Activated CD8-positive, alpha-beta T cell treated with anti-CD3 and anti-CD28 coated beads for 36 hours (primary cell): ENCODE measurements at regions not wholly inside any gene's neighbourhood (a gene's known extent, or its start where the extent isn't known, plus 50 kb on each side); places are given as distances from the start of the nearest gene placed in this dataset.
"Not testable (repeated sequence)": the region's sequence is repeated elsewhere in the genome, so short reads cannot be mapped to it uniquely, and the experiment has no call there.

Experiments
- ATAC-seq: fragments of 200-7000 bp; cut with Tn5 transposase; one replicate; pipeline ENCODE4 v1.10.0; 2021; ENCODE audit warnings: mild to moderate bottlenecking, moderate library complexity
- CTCF ChIA-PET: fragments of 350-600 bp; sonication (Branson Sonifier 250); formaldehyde crosslinking; loops from one replicate; lab custom pipeline; 2021; ENCODE audit warnings: antibody characterized with exemption; lab: Charles Lee
- POLR2A ChIA-PET: fragments of 350-600 bp; sonication (Branson Sonifier 250); formaldehyde crosslinking; loops from one replicate; lab custom pipeline; 2021; ENCODE audit warnings: antibody characterized with exemption; lab: Charles Lee
- DNase-seq: peaks from one replicate; pipeline ENCODE4 v3.0.0-alpha.2; 2020
- H3K27ac Mint-ChIP-seq: one replicate; pipeline ENCODE4 v1.8.0; 2021; ENCODE audit warnings: mild to moderate bottlenecking, mixed read lengths
- H3K27me3 Mint-ChIP-seq: one replicate; pipeline ENCODE4 v1.8.0; 2021; ENCODE audit warnings: mixed read lengths
- H3K36me3 Mint-ChIP-seq: one replicate; pipeline ENCODE4 v1.8.0; 2021; ENCODE audit warnings: low read depth, mixed read lengths
- H3K4me1 Mint-ChIP-seq: one replicate; pipeline ENCODE4 v1.8.0; 2021; ENCODE audit warnings: low read depth, mixed read lengths
- H3K4me3 Mint-ChIP-seq: one replicate; pipeline ENCODE4 v1.8.0; 2021; ENCODE audit warnings: mild to moderate bottlenecking, moderate library complexity, mixed read lengths
- H3K9me3 Mint-ChIP-seq: one replicate; pipeline ENCODE4 v1.8.0; 2021; ENCODE audit warnings: mixed read lengths
- intact Hi-C: fragments of 100-400 bp; cut with micrococcal nuclease; formaldehyde crosslinking; loops from one replicate; pipeline ENCODE4 v1.10.0; 2022
- TF ChIP-seq, protein P1 (sequence below): fragments of 200-600 bp; IDR thresholded peaks from one replicate; pipeline ENCODE4 v1.8.0; 2022; ENCODE audit warnings: antibody characterized with exemption, mild to moderate bottlenecking

DNA sequence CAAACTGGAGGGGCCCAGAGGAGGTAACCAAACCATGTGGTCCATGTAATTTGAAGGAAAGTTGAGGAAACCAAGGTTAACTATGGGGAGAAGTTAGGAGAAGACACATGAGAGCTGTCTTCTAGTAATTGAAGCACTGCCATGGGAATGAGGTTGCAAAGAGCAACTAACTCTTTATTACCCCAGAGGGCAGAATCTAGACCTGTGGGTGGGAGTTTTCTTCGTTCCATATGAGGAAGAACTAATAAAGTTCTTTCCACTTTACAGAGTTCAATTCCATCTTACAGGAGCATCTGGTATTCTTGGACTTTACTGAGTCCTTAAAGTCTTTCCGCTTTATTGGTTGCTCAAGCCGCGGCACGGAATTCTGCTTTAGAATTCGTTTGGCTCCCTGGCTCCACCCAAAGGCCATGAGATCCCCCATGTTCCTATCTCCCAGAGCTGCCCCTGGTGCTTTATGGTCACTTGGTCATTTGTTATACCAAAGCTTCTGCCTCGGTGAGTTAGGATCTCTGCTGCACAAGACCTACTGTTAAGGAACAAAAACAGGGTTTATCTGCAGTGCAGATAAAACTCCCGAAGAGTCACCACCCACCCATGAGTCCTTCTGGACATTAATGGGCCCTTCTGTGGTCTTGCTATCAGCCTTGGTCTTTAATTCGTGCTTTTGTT is 89.5 kb upstream of the UMPS start:
- TF ChIP-seq, protein P1, sequence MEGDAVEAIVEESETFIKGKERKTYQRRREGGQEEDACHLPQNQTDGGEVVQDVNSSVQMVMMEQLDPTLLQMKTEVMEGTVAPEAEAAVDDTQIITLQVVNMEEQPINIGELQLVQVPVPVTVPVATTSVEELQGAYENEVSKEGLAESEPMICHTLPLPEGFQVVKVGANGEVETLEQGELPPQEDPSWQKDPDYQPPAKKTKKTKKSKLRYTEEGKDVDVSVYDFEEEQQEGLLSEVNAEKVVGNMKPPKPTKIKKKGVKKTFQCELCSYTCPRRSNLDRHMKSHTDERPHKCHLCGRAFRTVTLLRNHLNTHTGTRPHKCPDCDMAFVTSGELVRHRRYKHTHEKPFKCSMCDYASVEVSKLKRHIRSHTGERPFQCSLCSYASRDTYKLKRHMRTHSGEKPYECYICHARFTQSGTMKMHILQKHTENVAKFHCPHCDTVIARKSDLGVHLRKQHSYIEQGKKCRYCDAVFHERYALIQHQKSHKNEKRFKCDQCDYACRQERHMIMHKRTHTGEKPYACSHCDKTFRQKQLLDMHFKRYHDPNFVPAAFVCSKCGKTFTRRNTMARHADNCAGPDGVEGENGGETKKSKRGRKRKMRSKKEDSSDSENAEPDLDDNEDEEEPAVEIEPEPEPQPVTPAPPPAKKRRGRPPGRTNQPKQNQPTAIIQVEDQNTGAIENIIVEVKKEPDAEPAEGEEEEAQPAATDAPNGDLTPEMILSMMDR: no peak
- intact Hi-C loops: no loop called here
- peak overlapping the region; percentile 79 for H3K27ac Mint-ChIP-seq
- no peaks in the 10 kb centered on the region for H3K36me3 Mint-ChIP-seq
- no peak overlapping the region for H3K4me3 Mint-ChIP-seq
- H3K4me1 Mint-ChIP-seq: peaks cover 39% of the 10 kb centered on the region
- peaks cover 4% of the 10 kb centered on the region for H3K9me3 Mint-ChIP-seq
- ATAC-seq: no peak
- ChIA-PET POLR2A (interaction anchor here (2.0 kb wide), 1 partner anchor 11 kb away, joined by 10 read pairs; no protein-coding TSS in a partner anchor), CTCF (interaction anchor here (1.2 to 3.5 kb wide), 3 partner anchors 13 to 47 kb away, joined by 3 to 18 read pairs (median 3); no protein-coding TSS in a partner anchor)
- peaks cover 11% of the 10 kb centered on the region for H3K27me3 Mint-ChIP-seq
- DNase-seq: no peak

DNA sequence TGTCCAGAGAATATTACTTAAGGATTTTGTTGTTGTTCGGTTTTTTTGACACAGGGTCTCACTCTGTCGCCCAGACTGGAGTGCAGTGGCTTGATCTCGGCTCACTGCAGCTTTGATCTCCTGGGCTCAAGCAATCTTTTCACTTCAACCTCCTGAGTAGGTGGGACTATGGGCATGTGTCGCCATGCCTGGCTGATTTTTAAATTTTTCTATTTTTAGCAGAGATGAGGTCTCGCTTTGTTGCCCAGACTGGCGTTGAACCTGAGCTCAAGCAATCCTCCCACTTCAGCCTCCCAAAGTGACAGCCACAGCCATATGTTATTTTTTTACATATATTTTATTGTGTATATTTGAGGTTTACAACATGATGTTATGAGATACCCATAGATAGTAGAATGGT is 86.8 kb upstream of the UMPS start:
- Mint-ChIP-seq H3K36me3 (peaks cover 2% of the 10 kb centered on the region), H3K4me3 (no peak overlapping the region), H3K9me3 (peaks cover 4% of the 10 kb centered on the region), H3K27me3 (peaks cover 14% of the 10 kb centered on the region), H3K27ac (no peak overlapping the region), H3K4me1 (peaks cover 32% of the 10 kb centered on the region)
- CTCF ChIA-PET: interaction anchor here (1.2 to 1.3 kb wide), 2 partner anchors 45 to 83 kb away, joined by 3 to 5 read pairs; no protein-coding TSS in a partner anchor
- DNase-seq (no peak), ATAC-seq (no peak)
- POLR2A ChIA-PET: no interaction called here
- TF ChIP-seq, protein P1: no peak
- intact Hi-C loops: no loop called here

DNA sequence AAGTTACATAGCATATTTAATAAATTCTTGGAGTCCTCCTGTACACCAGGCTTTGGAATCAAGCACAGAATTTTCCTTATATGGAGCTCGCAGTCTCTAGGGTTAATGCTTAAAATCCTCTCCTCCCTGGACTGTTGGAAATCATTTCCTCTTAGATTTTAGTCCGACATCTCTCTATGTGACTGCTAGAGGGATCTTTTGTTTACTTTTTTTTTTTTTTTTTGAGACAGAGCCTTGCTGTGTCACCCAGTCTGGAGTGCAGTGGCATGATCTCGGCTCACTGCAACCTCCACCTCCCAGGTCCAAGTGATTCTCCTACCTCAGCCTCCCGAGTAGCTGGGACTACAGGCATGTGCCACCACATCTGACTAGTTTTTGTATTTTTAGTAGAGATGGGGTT is 84.1 kb upstream of the UMPS start:
- H3K9me3 Mint-ChIP-seq, intact Hi-C loops, H3K36me3 Mint-ChIP-seq, H3K27ac Mint-ChIP-seq, H3K4me3 Mint-ChIP-seq, ATAC-seq, DNase-seq: not testable (repeated sequence)
- POLR2A ChIA-PET: interaction anchor here (0.6 kb wide), 1 partner anchor 41 kb away, joined by 3 read pairs; no protein-coding TSS in a partner anchor
- Mint-ChIP-seq H3K27me3 (peaks cover 12% of the 10 kb centered on the region), H3K4me1 (peaks cover 22% of the 10 kb centered on the region)
- CTCF ChIA-PET: interaction anchor here (1.4 kb wide), 1 partner anchor 19 kb away, joined by 3 read pairs; no protein-coding TSS in a partner anchor

DNA sequence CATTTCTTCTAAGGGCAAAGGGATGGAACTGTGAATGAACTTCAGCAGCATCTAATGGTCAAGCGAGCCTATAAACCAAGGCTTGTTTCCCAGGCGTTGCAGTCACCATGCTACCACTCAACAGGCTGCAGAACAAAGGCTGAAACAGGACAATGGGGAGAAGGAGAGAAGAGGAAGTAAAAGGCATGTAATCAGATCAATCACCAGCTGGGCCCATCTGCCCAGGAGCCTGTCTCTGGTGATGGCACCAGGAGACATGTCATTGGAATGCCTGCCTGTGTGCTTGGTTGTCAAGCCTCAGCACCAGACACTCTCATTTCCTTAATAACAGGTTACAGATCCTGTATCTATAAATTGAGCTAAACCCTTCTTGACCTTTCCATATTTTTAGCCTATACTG is 81.7 kb upstream of the UMPS start:
- CTCF ChIA-PET: interaction anchor here (1.1 kb wide), 1 partner anchor 41 kb away, joined by 3 read pairs; no protein-coding TSS in a partner anchor
- intact Hi-C loops: no loop called here
- Mint-ChIP-seq H3K9me3 (peaks cover 3% of the 10 kb centered on the region), H3K4me1 (peaks cover 29% of the 10 kb centered on the region), H3K27me3 (peaks cover 10% of the 10 kb centered on the region), H3K27ac (no peak overlapping the region), H3K36me3 (peaks cover 4% of the 10 kb centered on the region), H3K4me3 (no peak overlapping the region)
- POLR2A ChIA-PET: no interaction called here
- TF ChIP-seq, protein P1: no peak
- DNase-seq (no peak), ATAC-seq (no peak)

DNA sequence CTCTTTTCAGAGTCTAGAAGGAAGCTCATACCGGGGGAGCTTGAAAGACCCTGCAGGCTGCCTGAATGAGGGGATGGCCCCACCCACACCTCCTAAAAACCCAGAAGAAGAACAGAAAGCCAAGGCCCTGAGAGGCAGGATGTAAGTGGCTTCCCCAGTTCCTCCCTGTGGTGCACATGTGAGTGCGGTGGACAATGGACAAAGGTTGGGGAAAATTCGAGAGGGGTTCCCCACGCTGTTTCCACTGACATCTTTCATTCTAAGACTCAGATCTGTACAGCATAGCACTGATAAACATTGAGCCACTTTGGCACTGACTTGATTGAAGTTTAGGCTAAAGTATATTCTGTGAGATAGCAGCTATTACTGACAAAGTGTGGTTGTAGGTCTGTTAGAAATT is 79.5 kb upstream of the UMPS start:
- TF ChIP-seq, protein P1: no peak
- peaks cover 24% of the 10 kb centered on the region for H3K4me1 Mint-ChIP-seq
- DNase-seq (peak; percentile 78), ATAC-seq (peak; percentile 69)
- peaks cover 4% of the 10 kb centered on the region for H3K36me3 Mint-ChIP-seq
- intact Hi-C loops: no loop called here
- H3K4me3 Mint-ChIP-seq: no peak overlapping the region
- peak overlapping the region; percentile 78 for H3K27ac Mint-ChIP-seq
- peaks cover 7% of the 10 kb centered on the region for H3K27me3 Mint-ChIP-seq
- ChIA-PET POLR2A (interaction anchor here (0.6 to 2.2 kb wide), 2 partner anchors 11 to 84 kb away, joined by 3 to 10 read pairs; no protein-coding TSS in a partner anchor), CTCF (interaction anchor here (1.7 to 2.0 kb wide), 2 partner anchors 38 to 91 kb away, joined by 4 to 7 read pairs; no protein-coding TSS in a partner anchor)
- no peaks in the 10 kb centered on the region for H3K9me3 Mint-ChIP-seq

DNA sequence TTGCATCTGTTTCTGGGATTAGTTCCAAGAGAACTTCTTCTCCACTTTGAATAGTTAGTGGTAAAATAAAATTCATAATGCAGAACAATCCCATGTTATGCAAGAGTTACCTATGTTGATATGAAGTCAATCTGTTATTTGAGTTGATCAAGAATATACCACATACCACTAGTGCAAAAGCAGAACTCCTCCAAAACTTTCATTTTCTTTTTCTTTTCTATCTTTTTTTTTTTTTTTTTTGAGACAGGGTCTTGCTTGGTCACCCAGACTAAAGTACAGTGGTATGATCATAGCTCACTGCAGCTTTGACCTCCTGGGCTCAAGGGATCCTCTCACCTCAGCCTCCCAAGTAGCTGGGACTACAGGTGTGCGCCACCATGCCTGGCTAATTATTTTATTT is 78.8 kb upstream of the UMPS start:
- H3K27ac Mint-ChIP-seq: peak overlapping the region; percentile 77

More for the DNA sequence above, 78.8 kb upstream of the UMPS start:
- DNase-seq, ATAC-seq, H3K4me3 Mint-ChIP-seq, H3K27me3 Mint-ChIP-seq, H3K9me3 Mint-ChIP-seq, intact Hi-C loops, H3K36me3 Mint-ChIP-seq: not testable (repeated sequence)
- peaks cover 24% of the 10 kb centered on the region for H3K4me1 Mint-ChIP-seq
- ChIA-PET POLR2A (interaction anchor here (1.0 to 2.2 kb wide), 2 partner anchors 12 to 13 kb away, joined by 4 to 10 read pairs; no protein-coding TSS in a partner anchor), CTCF (interaction anchor here (1.5 kb wide), 1 partner anchor 32 kb away, joined by 5 read pairs; no protein-coding TSS in a partner anchor)
